Transverse colon (tissue), 4 donors: ENCODE measurements at regions not wholly inside any gene's neighbourhood (a gene's known extent, or its start where the extent isn't known, plus 50 kb on each side); places are given as distances from the start of the nearest gene placed in this dataset.

Experiments used
- DNase-seq: peaks from one replicate; pipeline ENCODE4 v3.0.0-alpha.2; 2019
- H3K27ac ChIP-seq, 4 donors: fragments of 200-600 bp; sonication (generic); 2 replicates each; pipeline ENCODE4 v1.5.1; 2016 to 2018; ENCODE audit warnings: inconsistent platforms in 4 of 4
- H3K27me3 ChIP-seq: fragments of 200-600 bp; sonication (generic); 2 replicates; pipeline ENCODE4 v1.5.1; 2017; ENCODE audit warnings: inconsistent platforms
- H3K36me3 ChIP-seq, 4 donors: fragments of 200-600 bp; sonication (generic); 2 replicates each; pipeline ENCODE4 v1.5.1; 2017 to 2019; ENCODE audit warnings: inconsistent platforms in 4 of 4
- H3K4me1 ChIP-seq, 4 donors: fragments of 200-600 bp; sonication (generic); 2 replicates each; pipeline ENCODE4 v1.5.1; 2017 to 2020; ENCODE audit warnings: inconsistent platforms in 4 of 4
- H3K4me3 ChIP-seq, 4 donors: fragments of 200-600 bp; sonication (generic); 1 replicate in 1 of 4; 2 replicates in 3 of 4; pipeline versions ENCODE4 v1.5.1 to v1.6.1; 2017 to 2019; ENCODE audit warnings: inconsistent platforms in 4 of 4
- H3K9me3 ChIP-seq, 2 donors: fragments of 200-600 bp; sonication (generic); 2 replicates each; pipeline ENCODE4 v1.5.1; 2017 to 2019; ENCODE audit warnings: inconsistent platforms in 2 of 2
- CTCF ChIP-seq, 5 experiments: fragments of 200-600 bp in 3 of 5; fragments of 450-650 bp in 2 of 5; sonication (generic) in 3 of 5; IDR thresholded peaks; 1 replicate in 2 of 5; 2 replicates in 3 of 5; pipeline ENCODE4 v1.5.1; 2016 to 2017; ENCODE audit warnings: antibody characterized with exemption in 5 of 5, inconsistent platforms in 3 of 5, mild to moderate bottlenecking in 2 of 5, moderate library complexity in 1 of 5
- EP300 ChIP-seq: sonication (generic); formaldehyde crosslinking; IDR thresholded peaks from one replicate; pipeline ENCODE4 v1.6.1; 2017; ENCODE audit warnings: antibody characterized with exemption, low read depth
- POLR2A ChIP-seq: fragments of 450-650 bp; IDR thresholded peaks from one replicate; pipeline ENCODE4 v1.6.1; 2016; ENCODE audit warnings: antibody characterized with exemption, mild to moderate bottlenecking, moderate library complexity
- POLR2AphosphoS5 ChIP-seq, 3 donors: sonication (generic); formaldehyde crosslinking; IDR thresholded peaks; one replicate each; pipeline ENCODE4 v1.6.1; 2016; ENCODE audit warnings: antibody characterized with exemption in 3 of 3
- WGBS, 2 donors: methylation state at CpG; one replicate each; pipeline ENCODE4 v1.1.5; 2018; ENCODE audit warnings: low coverage in 1 of 2; 5-methylcytosine and 5-hydroxymethylcytosine counted together
- in situ Hi-C, 4 donors: fragments of 200-750 bp; cut with MboI; loops; one replicate each; pipeline versions ENCODE4 v1.15.0 to v1.15.1; 2017; ENCODE audit warnings: low sequenced_read_pairs in 3 of 4, low pct_ligation_motif_present in 1 of 4, low pct_unique_long_range_greater_than_20kb in 1 of 4
- intact Hi-C: fragments of 100-400 bp; cut with DNase I; formaldehyde crosslinking; loops from one replicate; pipeline ENCODE4 v1.15.1; 2023; ENCODE audit warnings: low total_unique reads

- peaks cover 0 to 3% of the 10 kb centered on the region in 2 donors for H3K9me3 ChIP-seq
- in situ Hi-C loops (no loop called here), intact Hi-C loops (no loop called here)
- no peaks in the 10 kb centered on the region for H3K27me3 ChIP-seq
- DNase-seq = no peak
- H3K4me3 ChIP-seq = no peak overlapping the region
- H3K27ac ChIP-seq = no peak overlapping the region
- H3K36me3 ChIP-seq = no peaks in the 10 kb centered on the region
- TF ChIP-seq EP300 (no peak), POLR2A (no peak), CTCF (IDR thresholded peaks at IDR 0.05) (no peak), POLR2AphosphoS5 (IDR thresholded peaks at IDR 0.05) (no peak)
- no peaks in the 10 kb centered on the region for H3K4me1 ChIP-seq
Measured at GRCh38 chr4:43253541-43253940, 361.0 kb downstream of the GRXCR1 start.

- H3K36me3 ChIP-seq = no peaks in the 10 kb centered on the region
- H3K27ac ChIP-seq = no peak overlapping the region
- H3K4me1 ChIP-seq = no peaks in the 10 kb centered on the region
- DNase-seq = no peak
- no peaks in the 10 kb centered on the region for H3K27me3 ChIP-seq
- no peak overlapping the region for H3K4me3 ChIP-seq
- TF ChIP-seq CTCF (IDR thresholded peaks at IDR 0.05) (no peak), POLR2A (no peak), EP300 (no peak), POLR2AphosphoS5 (IDR thresholded peaks at IDR 0.05) (no peak)
- in situ Hi-C loops (no loop called here), intact Hi-C loops (no loop called here)
- peaks cover 9 to 12% of the 10 kb centered on the region in 2 donors for H3K9me3 ChIP-seq
Measured at GRCh38 chr4:43264730-43265129, 372.2 kb downstream of the GRXCR1 start.

GRCh38 chr4:43271946-43272345 lies 379.4 kb downstream of the GRXCR1 start:
- TF ChIP-seq POLR2AphosphoS5 (IDR thresholded peaks at IDR 0.05) = no peak
- TF ChIP-seq EP300 = no peak
- no peak for TF ChIP-seq POLR2A
- TF ChIP-seq CTCF (IDR thresholded peaks at IDR 0.05) = no peak
- Histone ChIP-seq H3K27me3 (no peaks in the 10 kb centered on the region), H3K27ac (no peak overlapping the region), H3K4me3 (no peak overlapping the region), H3K9me3 (no peaks in the 10 kb centered on the region), H3K36me3 (no peaks in the 10 kb centered on the region), H3K4me1 (no peaks in the 10 kb centered on the region)
- no peak for DNase-seq
- in situ Hi-C loops (no loop called here), intact Hi-C loops (no loop called here)
- WGBS, 2 donors = 18 to 25% methylated on average over 1 of the region's 1 CpG

GRCh38 chr4:43274376-43274775 lies 381.9 kb downstream of the GRXCR1 start:
- WGBS, 2 donors = 63 to 68% methylated on average over 2 of the region's 2 CpGs
- intact Hi-C loops = no loop called here
- Histone ChIP-seq H3K27ac (no peak overlapping the region), H3K4me1 (no peaks in the 10 kb centered on the region), H3K27me3 (no peaks in the 10 kb centered on the region), H3K36me3 (no peaks in the 10 kb centered on the region), H3K4me3 (no peak overlapping the region), H3K9me3 (no peaks in the 10 kb centered on the region)
- DNase-seq = no peak
- in situ Hi-C loops = no loop called here
- no peak for TF ChIP-seq POLR2AphosphoS5 (IDR thresholded peaks at IDR 0.05)
- TF ChIP-seq EP300 = no peak
- no peak for TF ChIP-seq POLR2A
- TF ChIP-seq CTCF (IDR thresholded peaks at IDR 0.05) = no peak
